ENCODE measurements at regions not wholly inside any gene's neighbourhood (a gene's known extent, or its start where the extent isn't known, plus 50 kb on each side); places are given as distances from the start of the nearest gene placed in this dataset.
A peak's percentile ranks its signal among the peaks of the same experiment; 100 is the strongest.

DNA sequence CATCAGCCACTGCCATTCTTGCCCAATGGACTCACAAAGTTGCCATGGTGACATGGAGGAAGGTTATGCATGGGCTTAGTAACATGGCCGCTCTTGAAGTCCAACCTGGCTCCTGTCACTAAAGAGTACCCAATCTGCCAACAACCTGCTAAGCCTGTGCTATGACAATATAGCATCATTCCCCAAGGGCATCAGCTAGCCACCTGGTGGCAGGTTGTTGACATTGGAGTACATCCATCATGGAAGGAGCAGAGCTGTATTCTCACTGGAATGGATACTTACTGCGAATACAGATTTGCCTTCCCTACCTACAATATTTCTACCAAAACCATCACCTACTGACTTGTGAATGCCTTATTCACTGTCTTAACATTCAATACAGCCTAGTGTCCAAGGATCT is 138.9 kb upstream of the RORA start:
- TF ChIP-seq, protein P1, sequence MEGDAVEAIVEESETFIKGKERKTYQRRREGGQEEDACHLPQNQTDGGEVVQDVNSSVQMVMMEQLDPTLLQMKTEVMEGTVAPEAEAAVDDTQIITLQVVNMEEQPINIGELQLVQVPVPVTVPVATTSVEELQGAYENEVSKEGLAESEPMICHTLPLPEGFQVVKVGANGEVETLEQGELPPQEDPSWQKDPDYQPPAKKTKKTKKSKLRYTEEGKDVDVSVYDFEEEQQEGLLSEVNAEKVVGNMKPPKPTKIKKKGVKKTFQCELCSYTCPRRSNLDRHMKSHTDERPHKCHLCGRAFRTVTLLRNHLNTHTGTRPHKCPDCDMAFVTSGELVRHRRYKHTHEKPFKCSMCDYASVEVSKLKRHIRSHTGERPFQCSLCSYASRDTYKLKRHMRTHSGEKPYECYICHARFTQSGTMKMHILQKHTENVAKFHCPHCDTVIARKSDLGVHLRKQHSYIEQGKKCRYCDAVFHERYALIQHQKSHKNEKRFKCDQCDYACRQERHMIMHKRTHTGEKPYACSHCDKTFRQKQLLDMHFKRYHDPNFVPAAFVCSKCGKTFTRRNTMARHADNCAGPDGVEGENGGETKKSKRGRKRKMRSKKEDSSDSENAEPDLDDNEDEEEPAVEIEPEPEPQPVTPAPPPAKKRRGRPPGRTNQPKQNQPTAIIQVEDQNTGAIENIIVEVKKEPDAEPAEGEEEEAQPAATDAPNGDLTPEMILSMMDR (IDR thresholded peaks at IDR 0.05; ENCODE audit: borderline replicate concordance, extremely low read depth, low read length, poor library complexity, severe bottlenecking): peak; percentile 5
- TF ChIP-seq EZH2 (IDR thresholded peaks at IDR 0.05; ENCODE audit: borderline replicate concordance, low read depth, low read length, severe bottlenecking): no peak
